ENCODE measurements at regions not wholly inside any gene's neighbourhood (a gene's known extent, or its start where the extent isn't known, plus 50 kb on each side); places are given as distances from the start of the nearest gene placed in this dataset.

GRCh38 chr22:27274770-27275449, 526.6 kb downstream of the MN1 start:
- TF ChIP-seq CTCF (IDR thresholded peaks at IDR 0.05; ENCODE audit: low read depth, low read length) (no peak), POLR2A (IDR thresholded peaks at IDR 0.05; ENCODE audit: extremely low read depth, insufficient read length) (no peak), MYC (IDR thresholded peaks at IDR 0.05; ENCODE audit: low read depth, low read length) (no peak)
- TF ChIP-seq, protein P1, sequence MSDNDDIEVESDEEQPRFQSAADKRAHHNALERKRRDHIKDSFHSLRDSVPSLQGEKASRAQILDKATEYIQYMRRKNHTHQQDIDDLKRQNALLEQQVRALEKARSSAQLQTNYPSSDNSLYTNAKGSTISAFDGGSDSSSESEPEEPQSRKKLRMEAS (IDR thresholded peaks at IDR 0.05; ENCODE audit: low read depth, low read length): no peak
- no peak overlapping the region for H3K4me3 ChIP-seq (ENCODE audit: low read depth, low read length)

DNA sequence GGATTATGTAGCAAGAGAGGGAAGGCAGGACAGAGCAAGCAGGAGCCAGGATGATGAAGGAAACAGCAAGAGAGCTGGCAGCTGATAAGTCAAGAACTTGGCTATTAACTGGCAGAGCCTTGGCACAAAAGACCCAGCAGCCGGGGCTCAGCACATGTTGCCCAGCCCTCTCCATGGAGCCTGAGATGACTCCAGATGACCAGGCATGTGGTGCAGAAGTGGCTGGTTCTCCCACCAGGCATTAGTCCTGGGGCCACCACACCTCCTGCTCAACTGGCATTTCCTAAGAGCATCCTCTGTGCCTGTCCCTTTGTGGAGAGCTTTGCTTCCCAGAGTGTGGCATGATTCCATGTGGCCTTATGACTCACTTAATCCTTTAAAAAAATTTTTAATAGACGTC, 522.6 kb downstream of the MN1 start:
- DNase-seq (ENCODE audit: low read depth): no peak
- no peak overlapping the region for H3K4me3 ChIP-seq (ENCODE audit: low read depth, low read length)
- TF ChIP-seq MYC (IDR thresholded peaks at IDR 0.05; ENCODE audit: low read depth, low read length) (no peak), CTCF (IDR thresholded peaks at IDR 0.05; ENCODE audit: low read depth, low read length) (no peak), POLR2A (IDR thresholded peaks at IDR 0.05; ENCODE audit: extremely low read depth, insufficient read length) (no peak)
- TF ChIP-seq, protein P1 (IDR thresholded peaks at IDR 0.05; ENCODE audit: low read depth, low read length): no peak

More at GRCh38 chr22:27274770-27275449, 526.6 kb downstream of the MN1 start:
- no peak for DNase-seq (ENCODE audit: low read depth)

- no peak for DNase-seq (ENCODE audit: low read depth)
- TF ChIP-seq CTCF (IDR thresholded peaks at IDR 0.05; ENCODE audit: low read depth, low read length) (no peak), POLR2A (IDR thresholded peaks at IDR 0.05; ENCODE audit: extremely low read depth, insufficient read length) (no peak), MYC (IDR thresholded peaks at IDR 0.05; ENCODE audit: low read depth, low read length) (no peak)
- TF ChIP-seq, protein P1 (IDR thresholded peaks at IDR 0.05; ENCODE audit: low read depth, low read length): no peak
- H3K4me3 ChIP-seq (ENCODE audit: low read depth, low read length): no peak overlapping the region
These were observed 518.3 kb downstream of the MN1 start for GRCh38 chr22:27283240-27283639.

- peak; percentile 39 for DNase-seq (ENCODE audit: low read depth)
- no peak overlapping the region for H3K4me3 ChIP-seq (ENCODE audit: low read depth, low read length)
- TF ChIP-seq, protein P1 (IDR thresholded peaks at IDR 0.05; ENCODE audit: low read depth, low read length): no peak
- TF ChIP-seq CTCF (IDR thresholded peaks at IDR 0.05; ENCODE audit: low read depth, low read length): no peak
- TF ChIP-seq MYC (IDR thresholded peaks at IDR 0.05; ENCODE audit: low read depth, low read length): no peak
- TF ChIP-seq POLR2A (IDR thresholded peaks at IDR 0.05; ENCODE audit: extremely low read depth, insufficient read length): no peak
These were observed 517.8 kb downstream of the MN1 start for GRCh38 chr22:27283714-27284113.

GRCh38 chr22:27284324-27284723, 517.2 kb downstream of the MN1 start:
- TF ChIP-seq, protein P1 (IDR thresholded peaks at IDR 0.05; ENCODE audit: low read depth, low read length): no peak
- H3K4me3 ChIP-seq (ENCODE audit: low read depth, low read length): no peak overlapping the region

DNA sequence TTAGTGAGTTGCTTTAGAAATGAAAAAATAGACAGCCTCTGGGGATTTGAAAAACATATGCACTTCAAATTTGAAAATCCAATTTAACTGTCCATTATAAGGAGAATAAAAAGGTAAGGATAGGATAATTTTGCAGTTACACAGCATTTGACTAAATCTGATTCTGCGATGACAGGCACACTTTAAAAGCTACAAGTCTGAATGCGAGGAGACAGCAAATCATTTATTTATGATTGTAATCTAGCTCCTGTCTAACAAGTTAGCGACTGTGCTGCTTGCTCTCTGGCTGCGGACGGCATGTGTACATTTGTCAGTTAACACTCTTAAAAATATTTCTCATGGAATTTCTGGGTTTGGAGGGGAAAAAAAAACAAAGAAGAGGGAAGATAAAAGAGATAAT, 514.8 kb downstream of the MN1 start:
- no peak overlapping the region for H3K4me3 ChIP-seq (ENCODE audit: low read depth, low read length)
- TF ChIP-seq MYC (IDR thresholded peaks at IDR 0.05; ENCODE audit: low read depth, low read length) (no peak), POLR2A (IDR thresholded peaks at IDR 0.05; ENCODE audit: extremely low read depth, insufficient read length) (no peak), CTCF (IDR thresholded peaks at IDR 0.05; ENCODE audit: low read depth, low read length) (no peak)
- TF ChIP-seq, protein P1 (IDR thresholded peaks at IDR 0.05; ENCODE audit: low read depth, low read length): no peak
- DNase-seq (ENCODE audit: low read depth): no peak

More at GRCh38 chr22:27284324-27284723, 517.2 kb downstream of the MN1 start:
- DNase-seq (ENCODE audit: low read depth): no peak

Data from NB4 (cell line).